K562 (cell line): ENCODE measurements at regions not wholly inside any gene's neighbourhood (a gene's known extent, or its start where the extent isn't known, plus 50 kb on each side); places are given as distances from the start of the nearest gene placed in this dataset.

Experiments
- ATAC-seq: fragments of 200-7000 bp; cut with Tn5 transposase; 3 replicates; pipeline ENCODE4 v1.9.1; 2020; ENCODE audit warnings: moderate library complexity
- BruUV-seq: library from RNA; stranded (reverse); fragments of 400-500 nt; replicated peaks from 2 replicates; lab custom pipeline; 2021; lab: Mats Ljungman, UMichigan
- CTCF ChIA-PET: fragments of 300-600 bp; formaldehyde crosslinking; extraction: SDS; loops from one replicate; lab custom pipeline; 2021; ENCODE audit warnings: low intra/inter-chr PET ratio; lab: Yijun Ruan, JAX
- POLR2A ChIA-PET: fragments of 300-600, 350-650 bp; sonication (Branson Sonifier 250); formaldehyde crosslinking; extraction: SDS; loops from one replicate; lab custom pipeline; 2021; ENCODE audit warnings: antibody characterized with exemption, inconsistent platforms; lab: Yijun Ruan, JAX
- DNase-seq, 4 experiments: peaks; one replicate each; pipeline versions ENCODE4 v3.0.0 to v3.0.0-alpha.2; 2011 to 2018; ENCODE audit warnings: low spot score in 3 of 4, mixed read lengths in 3 of 4; ENCODE audit errors: extremely low read depth in 1 of 4
- FAIRE-seq: peaks from 2 replicates; lab custom pipeline; 2011; peaks lifted over from hg19 to GRCh38; lab: Jason Lieb, UNC
- H2AFZ ChIP-seq: 2 replicates; pipeline ENCODE4 v1.6.0; 2011; ENCODE audit warnings: low read depth, low read length, control low read depth, inconsistent platforms
- H3K27ac ChIP-seq: fragments of 200-600 bp; 3 replicates; pipeline ENCODE4 v1.8.0; 2011; ENCODE audit warnings: low read depth, mild to moderate bottlenecking, control low read depth, inconsistent platforms, low read length, moderate library complexity, mixed read lengths; ENCODE audit errors: extremely low read depth
- H3K27me3 ChIP-seq, 2 experiments: fragments of 300-600 bp in 1 of 2; 2 replicates in 1 of 2; 3 replicates in 1 of 2; pipeline versions ENCODE4 v1.6.0 to v1.8.0; 2011; ENCODE audit warnings: inconsistent platforms in 2 of 2, low read length in 2 of 2, mild to moderate bottlenecking in 1 of 2, mixed read lengths in 1 of 2, moderate library complexity in 1 of 2; ENCODE audit not compliant: control insufficient read depth in 2 of 2, insufficient read depth in 2 of 2
- H3K36me3 ChIP-seq: fragments of 300-600 bp; 3 replicates; pipeline ENCODE4 v1.8.0; 2011; ENCODE audit warnings: mild to moderate bottlenecking, low read length, inconsistent platforms; ENCODE audit not compliant: control insufficient read depth, insufficient read depth
- H3K4me1 ChIP-seq, 2 experiments: fragments of 200-600 bp in 1 of 2; replicated peaks in 1 of 2; 2 replicates in 1 of 2; 3 replicates in 1 of 2; pipeline versions ENCODE4 v1.5.1 to v1.8.0; 2011; ENCODE audit warnings: inconsistent platforms in 2 of 2, low read length in 2 of 2, mild to moderate bottlenecking in 1 of 2, mixed read lengths in 1 of 2, moderate library complexity in 1 of 2; ENCODE audit not compliant: control insufficient read depth in 2 of 2, insufficient read depth in 2 of 2
- H3K4me2 ChIP-seq: 2 replicates; pipeline ENCODE4 v1.6.1; 2011; ENCODE audit warnings: low read length, control low read depth, inconsistent platforms, mixed read lengths; ENCODE audit not compliant: insufficient read depth
- H3K4me3 ChIP-seq: fragments of 200-600 bp; sonication (generic), shearing (Covaris generic); 2 replicates; pipeline ENCODE4 v1.5.1; 2016; ENCODE audit warnings: control low read depth, inconsistent platforms
- H3K79me2 ChIP-seq: fragments of 200-600 bp; 3 replicates; pipeline ENCODE4 v1.8.0; 2011; ENCODE audit warnings: low read length, inconsistent platforms; ENCODE audit not compliant: control insufficient read depth, insufficient read depth
- H3K9ac ChIP-seq, 2 experiments: 2 replicates each; pipeline versions ENCODE4 v1.6.0 to v1.6.1; 2011; ENCODE audit warnings: low read depth in 2 of 2, low read length in 2 of 2, control low read depth in 1 of 2, inconsistent platforms in 1 of 2, mild to moderate bottlenecking in 1 of 2, mixed read lengths in 1 of 2; ENCODE audit not compliant: insufficient read depth in 1 of 2
- H3K9me1 ChIP-seq: one replicate; pipeline ENCODE4 v1.6.0; 2011; ENCODE audit warnings: inconsistent platforms, mild to moderate bottlenecking, low read length, moderate library complexity; ENCODE audit not compliant: control insufficient read depth, insufficient read depth
- H3K9me3 ChIP-seq: replicated peaks from 2 replicates; pipeline ENCODE4 v1.5.1; 2011; ENCODE audit warnings: low read depth, low read length, inconsistent platforms; ENCODE audit not compliant: control insufficient read depth, insufficient read depth
- H4K20me1 ChIP-seq: replicated peaks from 2 replicates; pipeline ENCODE4 v1.6.1; 2011; ENCODE audit warnings: low read length, inconsistent platforms, mixed read lengths; ENCODE audit not compliant: control insufficient read depth, insufficient read depth
- BACH1 ChIP-seq: fragments of 200-800 bp; sonication (Bioruptor generic); IDR thresholded peaks from 2 replicates; pipeline ENCODE4 v1.6.1; 2016; ENCODE audit warnings: missing genetic modification characterization, missing compliant biosample characterization
- HOXB6 ChIP-seq: fragments of 250-450 bp; sonication (Bioruptor Pico); IDR thresholded peaks from 2 replicates; pipeline ENCODE4 v1.5.1; 2022; ENCODE audit warnings: mild to moderate bottlenecking, borderline replicate concordance
- MAFK ChIP-seq: IDR thresholded peaks from 2 replicates; pipeline ENCODE4 v1.6.1; 2011; ENCODE audit warnings: low read length, improper control_type of control experiment
- MTF1 ChIP-seq: fragments of 250-450 bp; sonication (Bioruptor Pico); IDR thresholded peaks from 2 replicates; pipeline ENCODE4 v1.9.0; 2021; ENCODE audit warnings: moderate library complexity, mild to moderate bottlenecking, inconsistent platforms, borderline replicate concordance
- NFE2 ChIP-seq: IDR thresholded peaks from 2 replicates; pipeline ENCODE4 v1.6.1; 2014; ENCODE audit warnings: antibody characterized with exemption, low read depth
- POLR3G ChIP-seq: IDR thresholded peaks from 2 replicates; pipeline ENCODE4 v1.6.1; 2011; ENCODE audit not compliant: insufficient read length, insufficient replicate concordance; ENCODE audit errors: extremely low read depth
- RAD21 ChIP-seq, 2 experiments: fragments of 250-450 bp in 1 of 2; fragments of 450-650 bp in 1 of 2; sonication (Bioruptor Pico) in 1 of 2; formaldehyde crosslinking in 1 of 2; IDR thresholded peaks in 1 of 2; conservative IDR thresholded peaks in 1 of 2; 2 replicates each; pipeline versions ENCODE4 v1.4.0 to v1.8.0; 2020 to 2022; ENCODE audit warnings: mild to moderate bottlenecking in 2 of 2, moderate library complexity in 1 of 2
- RBM22 ChIP-seq: fragments of 200-400 bp; formaldehyde crosslinking; IDR thresholded peaks from 2 replicates; pipeline ENCODE4 v1.6.1; 2018; ENCODE audit warnings: low read length, low read depth; ENCODE audit not compliant: poor library complexity, severe bottlenecking
- RFX5 ChIP-seq: IDR thresholded peaks from 2 replicates; pipeline ENCODE4 v1.6.1; 2011; ENCODE audit warnings: low read depth, mild to moderate bottlenecking, improper control_type of control experiment, low read length
- TOE1 ChIP-seq, 2 experiments: fragments of 450-650 bp in 1 of 2; sonication (generic) in 1 of 2; formaldehyde crosslinking in 1 of 2; IDR thresholded peaks; 2 replicates each; pipeline versions ENCODE4 v1.7.1 to v1.8.0; 2016 to 2022; ENCODE audit warnings: borderline replicate concordance in 2 of 2, mild to moderate bottlenecking in 2 of 2, antibody characterized with exemption in 1 of 2, inconsistent platforms in 1 of 2, low read depth in 1 of 2, missing genetic modification reagents in 1 of 2, moderate library complexity in 1 of 2
- ZNF589 ChIP-seq: fragments of 200-800 bp; sonication (Bioruptor generic); IDR thresholded peaks from 2 replicates; pipeline ENCODE4 v1.6.1; 2016; ENCODE audit warnings: low read depth, missing genetic modification characterization, missing compliant biosample characterization
- WGBS: fragments of 100-300 bp; shearing (Covaris generic); methylation state at CpG from one replicate; pipeline ENCODE4 v1.1.6; 2016; ENCODE audit warnings: low coverage, mixed read lengths; ENCODE audit not compliant: insufficient coverage; ENCODE audit errors: missing lambda C conversion rate; 5-methylcytosine and 5-hydroxymethylcytosine counted together
- in situ Hi-C: fragments of 300-500 bp; cut with MboI; formaldehyde crosslinking; loops from 4 replicates; pipeline ENCODE4 v1.15.0; 2018; ENCODE audit warnings: inconsistent platforms, mixed read lengths
- intact Hi-C: fragments of 100-400 bp; cut with micrococcal nuclease; formaldehyde crosslinking; loops from 2 replicates; pipeline ENCODE4 v1.14.2; 2022
- TF ChIP-seq, protein P1 (sequence below), 3 experiments: fragments of 200-800 bp in 1 of 3; fragments of 250-450 bp in 1 of 3; fragments of 450-650 bp in 1 of 3; sonication (Bioruptor Pico) in 1 of 3; sonication (Bioruptor generic) in 1 of 3; formaldehyde crosslinking in 1 of 3; IDR thresholded peaks; 2 replicates each; pipeline versions ENCODE4 v1.6.1 to v1.8.0; 2016 to 2022; ENCODE audit warnings: mild to moderate bottlenecking in 2 of 3, missing genetic modification characterization in 2 of 3, missing compliant biosample characterization in 1 of 3, moderate library complexity in 1 of 3
- TF ChIP-seq, protein P2 (sequence below): sonication (generic); formaldehyde crosslinking; IDR thresholded peaks from 2 replicates; pipeline ENCODE4 v1.8.0; 2023; ENCODE audit warnings: mild to moderate bottlenecking, missing genetic modification reagents
- TF ChIP-seq, protein P3 (sequence below): fragments of 450-650 bp; conservative IDR thresholded peaks from 2 replicates; pipeline ENCODE4 v1.6.1; 2016; ENCODE audit warnings: missing genetic modification characterization, low read depth, mild to moderate bottlenecking, missing compliant biosample characterization, moderate library complexity

- CTCF ChIA-PET, result no interaction called here
- DNase-seq, result no peak
- Histone ChIP-seq H4K20me1 (no peaks in the 10 kb centered on the region), H3K4me3 (no peak overlapping the region), H2AFZ (no peak overlapping the region), H3K27me3 (peaks cover 12 to 20% of the 10 kb centered on the region in 2 experiments), H3K9me3 (no peaks in the 10 kb centered on the region), H3K4me2 (no peak overlapping the region), H3K9me1 (no peaks in the 10 kb centered on the region), H3K4me1 (peaks cover 0 to 34% of the 10 kb centered on the region in 2 experiments; a peak in 3 of 5 replicates), H3K36me3 (no peaks in the 10 kb centered on the region), H3K9ac (no peak overlapping the region), H3K79me2 (no peaks in the 10 kb centered on the region), H3K27ac (no peak overlapping the region)
- no peak for ATAC-seq
- intact Hi-C loops (no loop called here), in situ Hi-C loops (no loop called here)
- whole genome bisulfite sequencing, result 12% methylated on average over 3 of the region's 3 CpGs
- no peak for FAIRE-seq
- no TSS peak for BruUV-seq
- POLR2A ChIA-PET, result interaction anchor here (1.2 to 1.6 kb wide), 2 partner anchors 12 to 16 kb away, joined by 3 read pairs; no protein-coding TSS in a partner anchor
- no peak for TF ChIP-seq HOXB6
- TF ChIP-seq, protein P1, sequence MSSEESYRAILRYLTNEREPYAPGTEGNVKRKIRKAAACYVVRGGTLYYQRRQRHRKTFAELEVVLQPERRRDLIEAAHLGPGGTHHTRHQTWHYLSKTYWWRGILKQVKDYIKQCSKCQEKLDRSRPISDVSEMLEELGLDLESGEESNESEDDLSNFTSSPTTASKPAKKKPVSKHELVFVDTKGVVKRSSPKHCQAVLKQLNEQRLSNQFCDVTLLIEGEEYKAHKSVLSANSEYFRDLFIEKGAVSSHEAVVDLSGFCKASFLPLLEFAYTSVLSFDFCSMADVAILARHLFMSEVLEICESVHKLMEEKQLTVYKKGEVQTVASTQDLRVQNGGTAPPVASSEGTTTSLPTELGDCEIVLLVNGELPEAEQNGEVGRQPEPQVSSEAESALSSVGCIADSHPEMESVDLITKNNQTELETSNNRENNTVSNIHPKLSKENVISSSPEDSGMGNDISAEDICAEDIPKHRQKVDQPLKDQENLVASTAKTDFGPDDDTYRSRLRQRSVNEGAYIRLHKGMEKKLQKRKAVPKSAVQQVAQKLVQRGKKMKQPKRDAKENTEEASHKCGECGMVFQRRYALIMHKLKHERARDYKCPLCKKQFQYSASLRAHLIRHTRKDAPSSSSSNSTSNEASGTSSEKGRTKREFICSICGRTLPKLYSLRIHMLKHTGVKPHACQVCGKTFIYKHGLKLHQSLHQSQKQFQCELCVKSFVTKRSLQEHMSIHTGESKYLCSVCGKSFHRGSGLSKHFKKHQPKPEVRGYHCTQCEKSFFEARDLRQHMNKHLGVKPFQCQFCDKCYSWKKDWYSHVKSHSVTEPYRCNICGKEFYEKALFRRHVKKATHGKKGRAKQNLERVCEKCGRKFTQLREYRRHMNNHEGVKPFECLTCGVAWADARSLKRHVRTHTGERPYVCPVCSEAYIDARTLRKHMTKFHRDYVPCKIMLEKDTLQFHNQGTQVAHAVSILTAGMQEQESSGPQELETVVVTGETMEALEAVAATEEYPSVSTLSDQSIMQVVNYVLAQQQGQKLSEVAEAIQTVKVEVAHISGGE (CRISPR knock-in tag; IDR thresholded peaks at IDR 0.05), result no peak
- TF ChIP-seq, protein P2, sequence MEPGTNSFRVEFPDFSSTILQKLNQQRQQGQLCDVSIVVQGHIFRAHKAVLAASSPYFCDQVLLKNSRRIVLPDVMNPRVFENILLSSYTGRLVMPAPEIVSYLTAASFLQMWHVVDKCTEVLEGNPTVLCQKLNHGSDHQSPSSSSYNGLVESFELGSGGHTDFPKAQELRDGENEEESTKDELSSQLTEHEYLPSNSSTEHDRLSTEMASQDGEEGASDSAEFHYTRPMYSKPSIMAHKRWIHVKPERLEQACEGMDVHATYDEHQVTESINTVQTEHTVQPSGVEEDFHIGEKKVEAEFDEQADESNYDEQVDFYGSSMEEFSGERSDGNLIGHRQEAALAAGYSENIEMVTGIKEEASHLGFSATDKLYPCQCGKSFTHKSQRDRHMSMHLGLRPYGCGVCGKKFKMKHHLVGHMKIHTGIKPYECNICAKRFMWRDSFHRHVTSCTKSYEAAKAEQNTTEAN (CRISPR knock-in tag), result no peak
- no peak for TF ChIP-seq POLR3G
- no peak for TF ChIP-seq MTF1 (CRISPR knock-in tag)
- 0 out of 2 replicates have a peak, but pooled peaks have one; percentile 7 for TF ChIP-seq NFE2
- no peak for TF ChIP-seq TOE1 (IDR thresholded peaks at IDR 0.05; ENCODE audit: borderline replicate concordance)
- no peak for TF ChIP-seq TOE1 (CRISPR knock-in tag; IDR thresholded peaks at IDR 0.05; ENCODE audit: borderline replicate concordance, low read depth)
- 0 out of 4 replicates have a peak, but pooled peaks of 1 of the 2 experiments have one; percentile 13 for TF ChIP-seq RAD21 (CRISPR knock-in tag; conservative IDR thresholded peaks at IDR 0.05 in 1 of 2, IDR thresholded peaks at IDR 0.05 in 1 of 2)
- no peak for TF ChIP-seq RBM22
- TF ChIP-seq BACH1 (tag), result no peak
- TF ChIP-seq, protein P3, sequence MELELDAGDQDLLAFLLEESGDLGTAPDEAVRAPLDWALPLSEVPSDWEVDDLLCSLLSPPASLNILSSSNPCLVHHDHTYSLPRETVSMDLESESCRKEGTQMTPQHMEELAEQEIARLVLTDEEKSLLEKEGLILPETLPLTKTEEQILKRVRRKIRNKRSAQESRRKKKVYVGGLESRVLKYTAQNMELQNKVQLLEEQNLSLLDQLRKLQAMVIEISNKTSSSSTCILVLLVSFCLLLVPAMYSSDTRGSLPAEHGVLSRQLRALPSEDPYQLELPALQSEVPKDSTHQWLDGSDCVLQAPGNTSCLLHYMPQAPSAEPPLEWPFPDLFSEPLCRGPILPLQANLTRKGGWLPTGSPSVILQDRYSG (tag), result no peak
- TF ChIP-seq RFX5, result no peak
- TF ChIP-seq MAFK, result peak; percentile 98
- TF ChIP-seq ZNF589, result peak; percentile 14; the same call in 1 of the 2 replicates
Measured at GRCh38 chr1:224541072-224541790, 74.9 kb upstream of the CNIH3 start.
